H1 (cell line): ENCODE measurements at regions not wholly inside any gene's neighbourhood (a gene's known extent, or its start where the extent isn't known, plus 50 kb on each side); places are given as distances from the start of the nearest gene placed in this dataset.

Source experiments
- EP300 ChIP-seq, 2 experiments: IDR thresholded peaks; 1 replicate in 1 of 2; 2 replicates in 1 of 2; pipeline ENCODE4 v1.6.1; 2011 to 2012; ENCODE audit warnings: low read depth in 2 of 2, low read length in 2 of 2, mild to moderate bottlenecking in 2 of 2, borderline replicate concordance in 1 of 2, inconsistent platforms in 1 of 2, moderate library complexity in 1 of 2
- KDM4A ChIP-seq: IDR thresholded peaks from one replicate; pipeline ENCODE4 v1.7.1; 2012; ENCODE audit warnings: low read depth, mild to moderate bottlenecking, moderate library complexity, low read length, inconsistent platforms; ENCODE audit not compliant: severe bottlenecking
- POU5F1 ChIP-seq: IDR thresholded peaks from 2 replicates; pipeline ENCODE4 v1.6.1; 2011; ENCODE audit warnings: low read depth, mild to moderate bottlenecking, low read length, moderate library complexity
- SUZ12 ChIP-seq: fragments of 200-600 bp; sonication (generic); IDR thresholded peaks from 2 replicates; pipeline ENCODE4 v1.6.1; 2012; ENCODE audit warnings: mild to moderate bottlenecking, inconsistent platforms, low read length, moderate library complexity, mixed read lengths

DNA sequence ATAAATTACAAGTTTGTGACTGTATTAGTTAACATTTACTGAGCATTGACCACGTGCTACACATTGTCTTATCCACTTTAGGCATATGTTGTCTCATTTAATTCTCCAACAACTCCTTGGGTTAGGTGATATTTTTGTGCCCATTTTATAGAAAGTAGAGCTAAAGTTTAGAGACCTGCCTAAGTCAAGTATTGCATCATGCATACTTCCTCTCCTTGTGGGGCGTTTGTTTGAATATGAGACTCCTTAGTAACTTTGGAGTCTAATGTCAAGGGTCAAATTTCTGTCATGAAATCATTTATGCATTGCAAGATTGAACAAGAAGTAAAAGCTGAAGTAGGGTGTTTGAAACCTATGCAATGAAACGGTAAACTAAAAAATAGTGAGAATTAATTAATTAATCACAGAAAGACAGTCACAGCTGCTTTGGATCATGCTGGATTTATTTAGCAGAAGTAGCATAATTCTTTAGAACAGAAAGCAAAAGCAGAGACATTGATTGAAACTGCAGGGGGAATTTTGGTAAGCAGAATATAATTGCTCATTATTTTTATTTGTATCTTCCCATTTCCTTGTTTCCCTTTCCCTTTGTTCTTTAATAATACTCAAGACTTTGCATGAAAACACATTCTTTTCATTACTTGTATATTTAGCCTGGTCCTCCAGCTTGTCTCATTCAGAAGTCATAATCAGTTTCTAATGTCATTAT, 1374.4 kb upstream of the GJE1 start (continued):
- TF ChIP-seq EP300 (IDR thresholded peaks at IDR 0.05; ENCODE audit: borderline replicate concordance in 1 of 2, low read depth in 2 of 2, low read length in 2 of 2) (no peak), KDM4A (no peak), SUZ12 (no peak), POU5F1 (no peak)
